HL-60 (cell line): ENCODE measurements at regions not wholly inside any gene's neighbourhood (a gene's known extent, or its start where the extent isn't known, plus 50 kb on each side); places are given as distances from the start of the nearest gene placed in this dataset.

Experiments
- DNase-seq, 2 experiments: peaks; one replicate each; pipeline ENCODE4 v3.0.0-alpha.2; 2010 to 2020; ENCODE audit warnings: low read depth in 1 of 2, low spot score in 1 of 2
- H3K27ac ChIP-seq: fragments of 250-450 bp; sonication (Bioruptor Pico); replicated peaks from 2 replicates; pipeline ENCODE4 v1.5.1; 2020; ENCODE audit warnings: mild to moderate bottlenecking, moderate library complexity
- H3K27me3 ChIP-seq: fragments of 250-450 bp; sonication (Bioruptor Pico); 2 replicates; pipeline ENCODE4 v1.5.1; 2021; ENCODE audit warnings: mild to moderate bottlenecking, moderate library complexity; ENCODE audit not compliant: insufficient read depth, poor library complexity, severe bottlenecking
- H3K4me3 ChIP-seq: replicated peaks from 2 replicates; pipeline ENCODE4 v1.5.1; 2011; ENCODE audit warnings: mild to moderate bottlenecking, control low read depth, low read length; ENCODE audit not compliant: insufficient read depth
- CTCF ChIP-seq: IDR thresholded peaks from one replicate; pipeline ENCODE4 v1.5.1; 2011; ENCODE audit warnings: low read length, control low read depth, inconsistent platforms; ENCODE audit not compliant: insufficient read depth
- GABPA ChIP-seq: IDR thresholded peaks from 2 replicates; pipeline ENCODE4 v1.6.1; 2012; ENCODE audit warnings: low read depth
- POLR2AphosphoS5 ChIP-seq: IDR thresholded peaks from 2 replicates; pipeline ENCODE4 v1.6.1; 2012; ENCODE audit warnings: low read depth
- SPI1 ChIP-seq: IDR thresholded peaks from 2 replicates; pipeline ENCODE4 v1.6.1; 2012; ENCODE audit warnings: low read depth, mild to moderate bottlenecking, borderline replicate concordance
- TF ChIP-seq, protein P1 (sequence below): IDR thresholded peaks from 2 replicates; pipeline ENCODE4 v1.6.1; 2012; ENCODE audit warnings: low read depth; ENCODE audit not compliant: insufficient replicate concordance

- H3K27ac ChIP-seq: no peak overlapping the region
- no peak for DNase-seq
- TF ChIP-seq, protein P1, sequence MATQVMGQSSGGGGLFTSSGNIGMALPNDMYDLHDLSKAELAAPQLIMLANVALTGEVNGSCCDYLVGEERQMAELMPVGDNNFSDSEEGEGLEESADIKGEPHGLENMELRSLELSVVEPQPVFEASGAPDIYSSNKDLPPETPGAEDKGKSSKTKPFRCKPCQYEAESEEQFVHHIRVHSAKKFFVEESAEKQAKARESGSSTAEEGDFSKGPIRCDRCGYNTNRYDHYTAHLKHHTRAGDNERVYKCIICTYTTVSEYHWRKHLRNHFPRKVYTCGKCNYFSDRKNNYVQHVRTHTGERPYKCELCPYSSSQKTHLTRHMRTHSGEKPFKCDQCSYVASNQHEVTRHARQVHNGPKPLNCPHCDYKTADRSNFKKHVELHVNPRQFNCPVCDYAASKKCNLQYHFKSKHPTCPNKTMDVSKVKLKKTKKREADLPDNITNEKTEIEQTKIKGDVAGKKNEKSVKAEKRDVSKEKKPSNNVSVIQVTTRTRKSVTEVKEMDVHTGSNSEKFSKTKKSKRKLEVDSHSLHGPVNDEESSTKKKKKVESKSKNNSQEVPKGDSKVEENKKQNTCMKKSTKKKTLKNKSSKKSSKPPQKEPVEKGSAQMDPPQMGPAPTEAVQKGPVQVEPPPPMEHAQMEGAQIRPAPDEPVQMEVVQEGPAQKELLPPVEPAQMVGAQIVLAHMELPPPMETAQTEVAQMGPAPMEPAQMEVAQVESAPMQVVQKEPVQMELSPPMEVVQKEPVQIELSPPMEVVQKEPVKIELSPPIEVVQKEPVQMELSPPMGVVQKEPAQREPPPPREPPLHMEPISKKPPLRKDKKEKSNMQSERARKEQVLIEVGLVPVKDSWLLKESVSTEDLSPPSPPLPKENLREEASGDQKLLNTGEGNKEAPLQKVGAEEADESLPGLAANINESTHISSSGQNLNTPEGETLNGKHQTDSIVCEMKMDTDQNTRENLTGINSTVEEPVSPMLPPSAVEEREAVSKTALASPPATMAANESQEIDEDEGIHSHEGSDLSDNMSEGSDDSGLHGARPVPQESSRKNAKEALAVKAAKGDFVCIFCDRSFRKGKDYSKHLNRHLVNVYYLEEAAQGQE: no peak
- TF ChIP-seq GABPA (no peak), SPI1 (no peak), CTCF (no peak), POLR2AphosphoS5 (no peak)
- H3K27me3 ChIP-seq: no peaks in the 10 kb centered on the region
- no peak overlapping the region for H3K4me3 ChIP-seq
These were observed 216.4 kb upstream of the TSHZ2 start for GRCh38 chr20:52755744-52756143.

GRCh38 chr20:52754366-52754765 is 217.8 kb upstream of the TSHZ2 start:
- H3K27me3 ChIP-seq: no peaks in the 10 kb centered on the region
- TF ChIP-seq SPI1 (no peak), GABPA (no peak), CTCF (no peak), POLR2AphosphoS5 (no peak)
- TF ChIP-seq, protein P1: no peak
- no peak overlapping the region for H3K27ac ChIP-seq
- H3K4me3 ChIP-seq: no peak overlapping the region
- no peak for DNase-seq

DNA sequence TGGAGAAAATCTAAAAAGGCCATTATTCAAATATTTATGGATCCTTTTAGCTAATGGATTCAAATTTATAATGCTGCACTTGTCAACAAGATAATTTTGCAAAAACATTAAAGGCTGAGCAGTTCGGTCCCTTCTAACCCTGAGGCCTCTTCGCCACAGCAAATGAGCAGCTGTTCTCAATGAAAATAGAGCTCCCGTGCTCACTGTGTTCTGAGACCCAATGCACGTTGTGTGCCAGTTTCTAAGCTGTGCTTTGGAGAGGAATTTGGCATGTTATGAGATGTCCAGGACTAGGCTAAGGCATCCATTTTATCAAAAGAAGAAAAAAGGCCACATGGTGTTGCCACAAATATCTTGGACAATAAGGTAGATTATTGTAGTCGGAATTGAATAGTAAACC is 220.1 kb upstream of the TSHZ2 start:
- no peak for DNase-seq
- no peak overlapping the region for H3K4me3 ChIP-seq
- TF ChIP-seq, protein P1: no peak
- TF ChIP-seq CTCF (no peak), SPI1 (no peak), GABPA (no peak), POLR2AphosphoS5 (no peak)
- no peak overlapping the region for H3K27ac ChIP-seq
- no peaks in the 10 kb centered on the region for H3K27me3 ChIP-seq
